Upper lobe of left lung (tissue), 4 donors: ENCODE measurements at regions not wholly inside any gene's neighbourhood (a gene's known extent, or its start where the extent isn't known, plus 50 kb on each side); places are given as distances from the start of the nearest gene placed in this dataset.

ENCODE experiments used
- POLR2A ChIP-seq, 4 donors: fragments of 450-650 bp; IDR thresholded peaks; one replicate each; pipeline ENCODE4 v1.5.1; 2016 to 2017; ENCODE audit warnings: antibody characterized with exemption in 4 of 4, mild to moderate bottlenecking in 2 of 4
- TF ChIP-seq, protein P1 (sequence below), 6 experiments: fragments of 450-650 bp in 4 of 6; fragments of 200-600 bp in 2 of 6; sonication (generic) in 2 of 6; IDR thresholded peaks; one replicate each; pipeline ENCODE4 v1.5.1; 2016 to 2019; ENCODE audit warnings: antibody characterized with exemption in 6 of 6

DNA sequence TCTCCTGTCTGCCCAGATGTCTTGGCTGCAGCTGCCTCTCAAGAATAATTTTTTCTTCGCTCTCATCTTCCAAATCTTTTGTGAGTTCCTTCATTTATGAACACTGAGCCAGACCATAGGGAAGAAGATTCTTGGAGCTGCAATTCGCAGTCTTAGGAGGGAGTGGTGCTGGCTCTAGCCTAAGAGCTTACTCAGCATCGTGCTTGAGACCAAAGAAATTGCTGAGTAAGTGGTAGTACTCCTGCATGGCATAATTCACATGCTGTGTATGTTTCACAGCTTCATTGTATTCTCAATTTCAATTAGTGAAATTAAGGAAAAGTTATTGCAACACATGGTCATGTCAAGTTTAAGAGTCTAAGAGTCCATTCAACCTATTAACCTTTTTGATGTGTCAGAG lies 771.7 kb downstream of the ADCYAP1 start:
- TF ChIP-seq, protein P1, sequence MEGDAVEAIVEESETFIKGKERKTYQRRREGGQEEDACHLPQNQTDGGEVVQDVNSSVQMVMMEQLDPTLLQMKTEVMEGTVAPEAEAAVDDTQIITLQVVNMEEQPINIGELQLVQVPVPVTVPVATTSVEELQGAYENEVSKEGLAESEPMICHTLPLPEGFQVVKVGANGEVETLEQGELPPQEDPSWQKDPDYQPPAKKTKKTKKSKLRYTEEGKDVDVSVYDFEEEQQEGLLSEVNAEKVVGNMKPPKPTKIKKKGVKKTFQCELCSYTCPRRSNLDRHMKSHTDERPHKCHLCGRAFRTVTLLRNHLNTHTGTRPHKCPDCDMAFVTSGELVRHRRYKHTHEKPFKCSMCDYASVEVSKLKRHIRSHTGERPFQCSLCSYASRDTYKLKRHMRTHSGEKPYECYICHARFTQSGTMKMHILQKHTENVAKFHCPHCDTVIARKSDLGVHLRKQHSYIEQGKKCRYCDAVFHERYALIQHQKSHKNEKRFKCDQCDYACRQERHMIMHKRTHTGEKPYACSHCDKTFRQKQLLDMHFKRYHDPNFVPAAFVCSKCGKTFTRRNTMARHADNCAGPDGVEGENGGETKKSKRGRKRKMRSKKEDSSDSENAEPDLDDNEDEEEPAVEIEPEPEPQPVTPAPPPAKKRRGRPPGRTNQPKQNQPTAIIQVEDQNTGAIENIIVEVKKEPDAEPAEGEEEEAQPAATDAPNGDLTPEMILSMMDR (IDR thresholded peaks at IDR 0.05) = no peak
- no peak for TF ChIP-seq POLR2A (IDR thresholded peaks at IDR 0.05)
